K562 (cell line): ENCODE measurements at regions not wholly inside any gene's neighbourhood (a gene's known extent, or its start where the extent isn't known, plus 50 kb on each side); places are given as distances from the start of the nearest gene placed in this dataset.

Experiments used
- BACH1 ChIP-seq: fragments of 200-800 bp; sonication (Bioruptor generic); IDR thresholded peaks from 2 replicates; pipeline ENCODE4 v1.6.1; 2016; ENCODE audit warnings: missing genetic modification characterization, missing compliant biosample characterization
- EGR1 ChIP-seq: fragments of 450-650 bp; conservative IDR thresholded peaks from 2 replicates; pipeline ENCODE4 v1.6.1; 2017; ENCODE audit warnings: mild to moderate bottlenecking
- POLR2A ChIP-seq: fragments of 450-650 bp; conservative IDR thresholded peaks from 2 replicates; pipeline ENCODE4 v1.6.1; 2016
- SAFB2 ChIP-seq: fragments of 200-400 bp; formaldehyde crosslinking; IDR thresholded peaks from 2 replicates; pipeline ENCODE4 v1.6.1; 2018; ENCODE audit warnings: borderline replicate concordance, low read length, low read depth, moderate library complexity; ENCODE audit not compliant: severe bottlenecking
- SMARCA5 ChIP-seq: fragments of 450-650 bp; IDR thresholded peaks from 2 replicates; pipeline ENCODE4 v1.6.1; 2016
- YY1 ChIP-seq, 3 experiments: IDR thresholded peaks; 2 replicates each; pipeline ENCODE4 v1.6.1; 2011; ENCODE audit warnings: low read length in 2 of 3, mild to moderate bottlenecking in 2 of 3, moderate library complexity in 2 of 3, borderline replicate concordance in 1 of 3, control low read depth in 1 of 3, low read depth in 1 of 3; ENCODE audit not compliant: insufficient read depth in 3 of 3, insufficient replicate concordance in 2 of 3, control insufficient read depth in 1 of 3, insufficient read length in 1 of 3; ENCODE audit errors: extremely low read depth in 1 of 3
- ZNF592 ChIP-seq: fragments of 450-650 bp; IDR thresholded peaks from 2 replicates; pipeline ENCODE4 v1.6.1; 2017; ENCODE audit warnings: antibody characterized with exemption, mild to moderate bottlenecking
- TF ChIP-seq, protein P1 (sequence below), 2 experiments: IDR thresholded peaks; 2 replicates each; pipeline ENCODE4 v1.6.1; 2011; ENCODE audit warnings: borderline replicate concordance in 1 of 2, control low read depth in 1 of 2, low read depth in 1 of 2, low read length in 1 of 2, mild to moderate bottlenecking in 1 of 2, mixed read lengths in 1 of 2, moderate library complexity in 1 of 2; ENCODE audit not compliant: insufficient read depth in 1 of 2, insufficient read length in 1 of 2, poor library complexity in 1 of 2, severe bottlenecking in 1 of 2; ENCODE audit errors: extremely low read depth in 1 of 2

DNA sequence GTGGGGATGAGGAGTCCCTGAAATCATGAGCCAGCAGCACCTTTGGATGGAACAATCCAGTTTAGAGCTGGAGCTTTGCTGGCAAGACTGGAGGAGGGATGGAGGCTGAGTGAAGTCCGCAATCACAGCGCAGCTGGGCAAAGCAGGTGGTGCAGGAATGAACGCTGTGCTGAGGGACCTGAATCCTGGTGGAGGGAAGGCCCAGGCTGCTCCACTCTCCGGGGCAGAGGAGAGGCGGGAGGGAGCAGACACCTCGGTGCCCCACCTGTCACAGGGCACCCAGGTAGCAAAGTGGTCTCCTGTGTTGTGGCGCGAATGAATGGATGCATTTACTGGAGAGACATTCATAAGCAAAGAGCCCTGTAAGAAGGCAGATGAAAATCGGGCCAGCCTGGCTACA lies 124.8 kb upstream of the ANO1 start:
- TF ChIP-seq POLR2A, result no peak
- no peak for TF ChIP-seq SAFB2
- TF ChIP-seq EGR1, result no peak
- TF ChIP-seq, protein P1, sequence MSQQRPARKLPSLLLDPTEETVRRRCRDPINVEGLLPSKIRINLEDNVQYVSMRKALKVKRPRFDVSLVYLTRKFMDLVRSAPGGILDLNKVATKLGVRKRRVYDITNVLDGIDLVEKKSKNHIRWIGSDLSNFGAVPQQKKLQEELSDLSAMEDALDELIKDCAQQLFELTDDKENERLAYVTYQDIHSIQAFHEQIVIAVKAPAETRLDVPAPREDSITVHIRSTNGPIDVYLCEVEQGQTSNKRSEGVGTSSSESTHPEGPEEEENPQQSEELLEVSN (IDR thresholded peaks at IDR 0.05; ENCODE audit: borderline replicate concordance in 1 of 2, extremely low read depth in 1 of 2, insufficient read depth in 1 of 2, insufficient read length in 1 of 2, low read depth in 1 of 2, low read length in 1 of 2, poor library complexity in 1 of 2, severe bottlenecking in 1 of 2), result no peak
- no peak for TF ChIP-seq BACH1 (tag)
- TF ChIP-seq YY1 (IDR thresholded peaks at IDR 0.05; ENCODE audit: borderline replicate concordance in 1 of 3, control insufficient read depth in 1 of 3, extremely low read depth in 1 of 3, insufficient read depth in 3 of 3, insufficient read length in 1 of 3, insufficient replicate concordance in 2 of 3, low read depth in 1 of 3, low read length in 2 of 3), result no peak
- no peak for TF ChIP-seq ZNF592
- TF ChIP-seq SMARCA5, result no peak
